OCI-LY3 (cell line): ENCODE measurements at regions not wholly inside any gene's neighbourhood (a gene's known extent, or its start where the extent isn't known, plus 50 kb on each side); places are given as distances from the start of the nearest gene placed in this dataset.

Source experiments
- CTCF ChIP-seq: fragments of 200-600, 300-600 bp; sonication (generic); IDR thresholded peaks from 2 replicates; pipeline ENCODE4 v1.5.1; 2014; ENCODE audit warnings: antibody characterized with exemption, low read length, low read depth
- EZH2phosphoT487 ChIP-seq: fragments of 200-600 bp; shearing (Covaris generic); IDR thresholded peaks from 2 replicates; pipeline ENCODE4 v1.6.1; 2018; ENCODE audit warnings: antibody characterized with exemption, mixed run types, low read depth

- TF ChIP-seq CTCF: no peak
- no peak for TF ChIP-seq EZH2phosphoT487
These were observed 64.6 kb downstream of the RPL27A start for GRCh38 chr11:8747173-8747572.
